HEK293 (cell line): ENCODE measurements at regions not wholly inside any gene's neighbourhood (a gene's known extent, or its start where the extent isn't known, plus 50 kb on each side); places are given as distances from the start of the nearest gene placed in this dataset.

Source experiments
- CTCF ChIA-PET: fragments of 350-600 bp; formaldehyde crosslinking; extraction: SDS; loops from one replicate; lab custom pipeline; 2021; ENCODE audit warnings: antibody characterized with exemption; lab: Yijun Ruan, JAX
- POLR2A ChIA-PET: fragments of 300-600 bp; formaldehyde crosslinking; extraction: SDS; loops from one replicate; lab custom pipeline; 2020; ENCODE audit warnings: antibody characterized with exemption, inconsistent platforms; lab: Yijun Ruan, JAX
- H3K27ac ChIP-seq: fragments of 200-500 bp; sonication (Bioruptor generic); 2 replicates; pipeline ENCODE4 v1.5.1; 2014; ENCODE audit warnings: low read depth, low read length, control low read depth, inconsistent platforms; ENCODE audit errors: extremely low read depth
- H3K36me3 ChIP-seq, 2 experiments: fragments of 200-500 bp in 1 of 2; sonication (Bioruptor generic) in 1 of 2; 1 replicate in 1 of 2; 2 replicates in 1 of 2; pipeline ENCODE4 v1.5.1; 2014 to 2017; ENCODE audit warnings: inconsistent platforms in 2 of 2, low read length in 2 of 2; ENCODE audit not compliant: control insufficient read depth in 2 of 2, insufficient read depth in 1 of 2
- H3K4me1 ChIP-seq: fragments of 200-500 bp; sonication (Bioruptor generic); 2 replicates; pipeline ENCODE4 v1.5.1; 2014; ENCODE audit warnings: mild to moderate bottlenecking, low read length, inconsistent platforms; ENCODE audit not compliant: control insufficient read depth, insufficient read depth
- H3K4me3 ChIP-seq: 2 replicates; pipeline ENCODE4 v1.5.1; 2011; ENCODE audit warnings: low read depth, mild to moderate bottlenecking, control low read depth, low read length, moderate library complexity
- H3K9me3 ChIP-seq: fragments of 200-500 bp; sonication (Bioruptor generic); 2 replicates; pipeline ENCODE4 v1.5.1; 2014; ENCODE audit warnings: low read depth, low read length, inconsistent platforms; ENCODE audit not compliant: control insufficient read depth, insufficient read depth
- GLI4 ChIP-seq: fragments of 450-650 bp; formaldehyde crosslinking; IDR thresholded peaks from 2 replicates; pipeline ENCODE4 v1.5.1; 2016; ENCODE audit warnings: missing biosample characterization, missing genetic modification characterization
- GLIS1 ChIP-seq: fragments of 450-650 bp; formaldehyde crosslinking; IDR thresholded peaks from 2 replicates; pipeline ENCODE4 v1.5.1; 2016; ENCODE audit warnings: missing biosample characterization, missing genetic modification characterization
- OVOL3 ChIP-seq: fragments of 450-650 bp; formaldehyde crosslinking; IDR thresholded peaks from 2 replicates; pipeline ENCODE4 v1.5.1; 2016; ENCODE audit warnings: missing biosample characterization, missing genetic modification characterization
- SALL2 ChIP-seq: fragments of 450-650 bp; formaldehyde crosslinking; IDR thresholded peaks from 2 replicates; pipeline ENCODE4 v1.5.0; 2017; ENCODE audit warnings: missing biosample characterization, mild to moderate bottlenecking, missing genetic modification characterization, borderline replicate concordance
- WT1 ChIP-seq: fragments of 450-650 bp; formaldehyde crosslinking; IDR thresholded peaks from 2 replicates; pipeline ENCODE4 v1.5.1; 2016; ENCODE audit warnings: missing biosample characterization, missing genetic modification characterization
- ZFP41 ChIP-seq: fragments of 450-650 bp; formaldehyde crosslinking; IDR thresholded peaks from 2 replicates; pipeline ENCODE4 v1.5.1; 2016; ENCODE audit warnings: missing biosample characterization, missing genetic modification characterization, borderline replicate concordance
- ZFP69B ChIP-seq: fragments of 450-650 bp; formaldehyde crosslinking; IDR thresholded peaks from 2 replicates; pipeline ENCODE4 v1.5.1; 2016; ENCODE audit warnings: missing biosample characterization, missing genetic modification characterization
- ZNF112 ChIP-seq: fragments of 450-650 bp; formaldehyde crosslinking; IDR thresholded peaks from 2 replicates; pipeline ENCODE4 v1.5.0; 2017; ENCODE audit warnings: missing biosample characterization, missing genetic modification characterization
- ZNF174 ChIP-seq: fragments of 450-650 bp; formaldehyde crosslinking; IDR thresholded peaks from 2 replicates; pipeline ENCODE4 v1.5.0; 2017; ENCODE audit warnings: missing biosample characterization, mild to moderate bottlenecking, missing genetic modification characterization
- ZNF2 ChIP-seq: fragments of 450-650 bp; formaldehyde crosslinking; IDR thresholded peaks from 2 replicates; pipeline ENCODE4 v1.5.1; 2016; ENCODE audit warnings: missing biosample characterization, missing genetic modification characterization
- ZNF23 ChIP-seq: fragments of 450-650 bp; formaldehyde crosslinking; IDR thresholded peaks from 2 replicates; pipeline ENCODE4 v1.5.1; 2016; ENCODE audit warnings: missing biosample characterization, missing genetic modification characterization, borderline replicate concordance
- ZNF24 ChIP-seq: fragments of 450-650 bp; formaldehyde crosslinking; IDR thresholded peaks from 2 replicates; pipeline ENCODE4 v1.5.1; 2016; ENCODE audit warnings: missing biosample characterization, missing genetic modification characterization
- ZNF473 ChIP-seq: fragments of 450-650 bp; formaldehyde crosslinking; IDR thresholded peaks from 2 replicates; pipeline ENCODE4 v1.5.1; 2017; ENCODE audit warnings: missing biosample characterization, missing genetic modification characterization
- ZNF560 ChIP-seq: fragments of 450-650 bp; formaldehyde crosslinking; IDR thresholded peaks from 2 replicates; pipeline ENCODE4 v1.5.1; 2017; ENCODE audit warnings: missing biosample characterization, missing genetic modification characterization, borderline replicate concordance
- ZNF561 ChIP-seq: fragments of 450-650 bp; IDR thresholded peaks from 2 replicates; pipeline ENCODE4 v1.5.1; 2018; ENCODE audit warnings: missing biosample characterization, missing genetic modification characterization, borderline replicate concordance
- ZNF571 ChIP-seq: fragments of 450-650 bp; formaldehyde crosslinking; IDR thresholded peaks from 2 replicates; pipeline ENCODE4 v1.5.0; 2017; ENCODE audit warnings: missing biosample characterization, missing genetic modification characterization
- ZNF623 ChIP-seq: fragments of 450-650 bp; formaldehyde crosslinking; IDR thresholded peaks from 2 replicates; pipeline ENCODE4 v1.5.1; 2016; ENCODE audit warnings: missing biosample characterization, missing genetic modification characterization
- ZNF629 ChIP-seq: fragments of 450-650 bp; formaldehyde crosslinking; IDR thresholded peaks from 2 replicates; pipeline ENCODE4 v1.5.1; 2017; ENCODE audit warnings: missing biosample characterization, missing genetic modification characterization
- ZNF654 ChIP-seq: fragments of 450-650 bp; formaldehyde crosslinking; IDR thresholded peaks from 2 replicates; pipeline ENCODE4 v1.5.1; 2016; ENCODE audit warnings: low read depth, missing biosample characterization, missing genetic modification characterization
- ZNF658 ChIP-seq: fragments of 450-650 bp; formaldehyde crosslinking; IDR thresholded peaks from 2 replicates; pipeline ENCODE4; 2016; ENCODE audit warnings: missing biosample characterization, missing genetic modification characterization
- ZNF701 ChIP-seq: fragments of 450-650 bp; formaldehyde crosslinking; IDR thresholded peaks from 2 replicates; pipeline ENCODE4 v1.5.1; 2016; ENCODE audit warnings: missing biosample characterization, missing genetic modification characterization
- ZNF830 ChIP-seq: fragments of 450-650 bp; IDR thresholded peaks from 2 replicates; pipeline ENCODE4 v1.5.0; 2018; ENCODE audit warnings: missing biosample characterization, missing genetic modification characterization, low read depth, mild to moderate bottlenecking, moderate library complexity
- ZXDB ChIP-seq: fragments of 450-650 bp; formaldehyde crosslinking; IDR thresholded peaks from 2 replicates; pipeline ENCODE4 v1.5.1; 2016; ENCODE audit warnings: missing biosample characterization, missing genetic modification characterization
- TF ChIP-seq, protein P1 (sequence below): fragments of 450-650 bp; formaldehyde crosslinking; IDR thresholded peaks from 2 replicates; pipeline ENCODE4 v1.5.1; 2017; ENCODE audit warnings: missing biosample characterization, missing genetic modification characterization
- TF ChIP-seq, protein P2 (sequence below): fragments of 450-650 bp; formaldehyde crosslinking; IDR thresholded peaks from 2 replicates; pipeline ENCODE4 v1.5.1; 2016; ENCODE audit warnings: missing biosample characterization, missing genetic modification characterization
- TF ChIP-seq, protein P3 (sequence below): fragments of 450-650 bp; formaldehyde crosslinking; IDR thresholded peaks from 2 replicates; pipeline ENCODE4 v1.5.1; 2016; ENCODE audit warnings: missing biosample characterization, missing genetic modification characterization
- TF ChIP-seq, protein P4 (sequence below): fragments of 450-650 bp; formaldehyde crosslinking; IDR thresholded peaks from 2 replicates; pipeline ENCODE4 v1.5.1; 2016; ENCODE audit warnings: missing biosample characterization, missing genetic modification characterization, low read depth

DNA sequence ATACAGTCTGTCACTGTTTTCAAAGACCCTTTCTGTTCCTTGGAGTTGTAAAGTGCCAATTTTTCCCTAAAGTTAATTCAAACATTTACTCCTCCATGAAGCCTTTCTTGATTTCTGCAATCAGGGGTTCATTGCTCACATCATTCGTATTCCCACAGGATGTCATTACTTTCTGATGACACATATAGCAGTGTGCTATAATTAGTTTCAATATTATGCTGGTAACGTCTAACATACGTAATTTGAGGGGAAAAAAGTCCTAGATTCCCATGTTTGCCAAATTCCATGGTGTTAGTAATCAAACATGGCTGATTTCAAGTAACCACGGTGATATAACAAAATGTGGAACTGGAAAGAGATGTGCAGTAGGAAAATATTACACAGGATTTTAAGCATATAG lies 468.2 kb upstream of the MEF2C start:
- CTCF ChIA-PET = no interaction called here
- Histone ChIP-seq H3K4me3 (no peak overlapping the region), H3K36me3 (no peaks in the 10 kb centered on the region), H3K4me1 (no peaks in the 10 kb centered on the region), H3K9me3 (no peaks in the 10 kb centered on the region), H3K27ac (no peak overlapping the region)
- POLR2A ChIA-PET = no interaction called here
- TF ChIP-seq ZNF830 (no peak), ZNF629 (no peak), ZNF571 (no peak), ZNF701 (tag by site-specific recombination) (no peak), GLIS1 (tag by site-specific recombination) (no peak), ZNF561 (tag by site-specific recombination) (no peak), WT1 (no peak), ZNF473 (tag by site-specific recombination) (no peak)
- TF ChIP-seq, protein P1, sequence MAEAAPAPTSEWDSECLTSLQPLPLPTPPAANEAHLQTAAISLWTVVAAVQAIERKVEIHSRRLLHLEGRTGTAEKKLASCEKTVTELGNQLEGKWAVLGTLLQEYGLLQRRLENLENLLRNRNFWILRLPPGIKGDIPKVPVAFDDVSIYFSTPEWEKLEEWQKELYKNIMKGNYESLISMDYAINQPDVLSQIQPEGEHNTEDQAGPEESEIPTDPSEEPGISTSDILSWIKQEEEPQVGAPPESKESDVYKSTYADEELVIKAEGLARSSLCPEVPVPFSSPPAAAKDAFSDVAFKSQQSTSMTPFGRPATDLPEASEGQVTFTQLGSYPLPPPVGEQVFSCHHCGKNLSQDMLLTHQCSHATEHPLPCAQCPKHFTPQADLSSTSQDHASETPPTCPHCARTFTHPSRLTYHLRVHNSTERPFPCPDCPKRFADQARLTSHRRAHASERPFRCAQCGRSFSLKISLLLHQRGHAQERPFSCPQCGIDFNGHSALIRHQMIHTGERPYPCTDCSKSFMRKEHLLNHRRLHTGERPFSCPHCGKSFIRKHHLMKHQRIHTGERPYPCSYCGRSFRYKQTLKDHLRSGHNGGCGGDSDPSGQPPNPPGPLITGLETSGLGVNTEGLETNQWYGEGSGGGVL (tag by site-specific recombination) = no peak
- TF ChIP-seq, protein P2, sequence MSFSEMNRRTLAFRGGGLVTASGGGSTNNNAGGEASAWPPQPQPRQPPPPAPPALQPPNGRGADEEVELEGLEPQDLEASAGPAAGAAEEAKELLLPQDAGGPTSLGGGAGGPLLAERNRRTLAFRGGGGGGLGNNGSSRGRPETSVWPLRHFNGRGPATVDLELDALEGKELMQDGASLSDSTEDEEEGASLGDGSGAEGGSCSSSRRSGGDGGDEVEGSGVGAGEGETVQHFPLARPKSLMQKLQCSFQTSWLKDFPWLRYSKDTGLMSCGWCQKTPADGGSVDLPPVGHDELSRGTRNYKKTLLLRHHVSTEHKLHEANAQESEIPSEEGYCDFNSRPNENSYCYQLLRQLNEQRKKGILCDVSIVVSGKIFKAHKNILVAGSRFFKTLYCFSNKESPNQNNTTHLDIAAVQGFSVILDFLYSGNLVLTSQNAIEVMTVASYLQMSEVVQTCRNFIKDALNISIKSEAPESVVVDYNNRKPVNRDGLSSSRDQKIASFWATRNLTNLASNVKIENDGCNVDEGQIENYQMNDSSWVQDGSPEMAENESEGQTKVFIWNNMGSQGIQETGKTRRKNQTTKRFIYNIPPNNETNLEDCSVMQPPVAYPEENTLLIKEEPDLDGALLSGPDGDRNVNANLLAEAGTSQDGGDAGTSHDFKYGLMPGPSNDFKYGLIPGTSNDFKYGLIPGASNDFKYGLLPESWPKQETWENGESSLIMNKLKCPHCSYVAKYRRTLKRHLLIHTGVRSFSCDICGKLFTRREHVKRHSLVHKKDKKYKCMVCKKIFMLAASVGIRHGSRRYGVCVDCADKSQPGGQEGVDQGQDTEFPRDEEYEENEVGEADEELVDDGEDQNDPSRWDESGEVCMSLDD (tag by site-specific recombination) = no peak
- TF ChIP-seq, protein P3, sequence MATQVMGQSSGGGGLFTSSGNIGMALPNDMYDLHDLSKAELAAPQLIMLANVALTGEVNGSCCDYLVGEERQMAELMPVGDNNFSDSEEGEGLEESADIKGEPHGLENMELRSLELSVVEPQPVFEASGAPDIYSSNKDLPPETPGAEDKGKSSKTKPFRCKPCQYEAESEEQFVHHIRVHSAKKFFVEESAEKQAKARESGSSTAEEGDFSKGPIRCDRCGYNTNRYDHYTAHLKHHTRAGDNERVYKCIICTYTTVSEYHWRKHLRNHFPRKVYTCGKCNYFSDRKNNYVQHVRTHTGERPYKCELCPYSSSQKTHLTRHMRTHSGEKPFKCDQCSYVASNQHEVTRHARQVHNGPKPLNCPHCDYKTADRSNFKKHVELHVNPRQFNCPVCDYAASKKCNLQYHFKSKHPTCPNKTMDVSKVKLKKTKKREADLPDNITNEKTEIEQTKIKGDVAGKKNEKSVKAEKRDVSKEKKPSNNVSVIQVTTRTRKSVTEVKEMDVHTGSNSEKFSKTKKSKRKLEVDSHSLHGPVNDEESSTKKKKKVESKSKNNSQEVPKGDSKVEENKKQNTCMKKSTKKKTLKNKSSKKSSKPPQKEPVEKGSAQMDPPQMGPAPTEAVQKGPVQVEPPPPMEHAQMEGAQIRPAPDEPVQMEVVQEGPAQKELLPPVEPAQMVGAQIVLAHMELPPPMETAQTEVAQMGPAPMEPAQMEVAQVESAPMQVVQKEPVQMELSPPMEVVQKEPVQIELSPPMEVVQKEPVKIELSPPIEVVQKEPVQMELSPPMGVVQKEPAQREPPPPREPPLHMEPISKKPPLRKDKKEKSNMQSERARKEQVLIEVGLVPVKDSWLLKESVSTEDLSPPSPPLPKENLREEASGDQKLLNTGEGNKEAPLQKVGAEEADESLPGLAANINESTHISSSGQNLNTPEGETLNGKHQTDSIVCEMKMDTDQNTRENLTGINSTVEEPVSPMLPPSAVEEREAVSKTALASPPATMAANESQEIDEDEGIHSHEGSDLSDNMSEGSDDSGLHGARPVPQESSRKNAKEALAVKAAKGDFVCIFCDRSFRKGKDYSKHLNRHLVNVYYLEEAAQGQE (tag by site-specific recombination) = no peak

DNA sequence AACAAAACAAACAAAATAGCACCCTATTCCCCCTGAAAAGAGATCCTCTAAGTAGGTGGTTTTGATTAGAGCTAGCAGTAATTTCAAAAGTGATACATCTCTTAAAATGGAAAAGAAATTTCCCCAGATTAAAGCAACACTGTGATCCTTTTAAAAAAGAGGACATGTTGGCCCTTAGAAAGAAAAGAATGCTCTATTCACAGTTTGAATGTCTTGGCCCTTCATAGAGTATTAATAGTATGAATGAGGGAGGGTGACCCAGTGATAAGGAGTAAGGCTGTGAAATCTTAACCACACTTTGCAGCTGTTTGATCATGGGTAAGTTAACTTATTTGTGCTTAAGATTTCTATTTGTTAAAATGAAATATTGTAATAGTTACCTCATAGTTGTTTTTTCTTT lies 467.7 kb upstream of the MEF2C start:
- Histone ChIP-seq H3K4me1 (no peaks in the 10 kb centered on the region), H3K9me3 (no peaks in the 10 kb centered on the region), H3K4me3 (no peak overlapping the region), H3K36me3 (no peaks in the 10 kb centered on the region), H3K27ac (no peak overlapping the region)
- ChIA-PET POLR2A (no interaction called here), CTCF (no interaction called here)
- no peak for TF ChIP-seq ZNF654 (tag by site-specific recombination)
- no peak for TF ChIP-seq ZFP41 (tag by site-specific recombination)
- TF ChIP-seq ZFP69B (tag by site-specific recombination) = no peak
- no peak for TF ChIP-seq ZNF560 (tag by site-specific recombination)
- no peak for TF ChIP-seq ZNF623
- TF ChIP-seq ZNF24 (tag by site-specific recombination) = no peak
- TF ChIP-seq ZNF23 (tag by site-specific recombination) = no peak
- TF ChIP-seq ZNF2 (tag by site-specific recombination) = no peak
- no peak for TF ChIP-seq GLI4 (tag by site-specific recombination)
- no peak for TF ChIP-seq ZXDB (tag by site-specific recombination)
- TF ChIP-seq ZNF658 (tag by site-specific recombination) = no peak
- TF ChIP-seq, protein P4, sequence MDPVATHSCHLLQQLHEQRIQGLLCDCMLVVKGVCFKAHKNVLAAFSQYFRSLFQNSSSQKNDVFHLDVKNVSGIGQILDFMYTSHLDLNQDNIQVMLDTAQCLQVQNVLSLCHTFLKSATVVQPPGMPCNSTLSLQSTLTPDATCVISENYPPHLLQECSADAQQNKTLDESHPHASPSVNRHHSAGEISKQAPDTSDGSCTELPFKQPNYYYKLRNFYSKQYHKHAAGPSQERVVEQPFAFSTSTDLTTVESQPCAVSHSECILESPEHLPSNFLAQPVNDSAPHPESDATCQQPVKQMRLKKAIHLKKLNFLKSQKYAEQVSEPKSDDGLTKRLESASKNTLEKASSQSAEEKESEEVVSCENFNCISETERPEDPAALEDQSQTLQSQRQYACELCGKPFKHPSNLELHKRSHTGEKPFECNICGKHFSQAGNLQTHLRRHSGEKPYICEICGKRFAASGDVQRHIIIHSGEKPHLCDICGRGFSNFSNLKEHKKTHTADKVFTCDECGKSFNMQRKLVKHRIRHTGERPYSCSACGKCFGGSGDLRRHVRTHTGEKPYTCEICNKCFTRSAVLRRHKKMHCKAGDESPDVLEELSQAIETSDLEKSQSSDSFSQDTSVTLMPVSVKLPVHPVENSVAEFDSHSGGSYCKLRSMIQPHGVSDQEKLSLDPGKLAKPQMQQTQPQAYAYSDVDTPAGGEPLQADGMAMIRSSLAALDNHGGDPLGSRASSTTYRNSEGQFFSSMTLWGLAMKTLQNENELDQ (tag by site-specific recombination) = no peak
- TF ChIP-seq ZNF174 (tag by site-specific recombination) = no peak
- TF ChIP-seq OVOL3 (tag by site-specific recombination) = no peak
- TF ChIP-seq ZNF112 = no peak
- TF ChIP-seq SALL2 = no peak
